ENCODE measurements at regions not wholly inside any gene's neighbourhood (a gene's known extent, or its start where the extent isn't known, plus 50 kb on each side); places are given as distances from the start of the nearest gene placed in this dataset.

DNA sequence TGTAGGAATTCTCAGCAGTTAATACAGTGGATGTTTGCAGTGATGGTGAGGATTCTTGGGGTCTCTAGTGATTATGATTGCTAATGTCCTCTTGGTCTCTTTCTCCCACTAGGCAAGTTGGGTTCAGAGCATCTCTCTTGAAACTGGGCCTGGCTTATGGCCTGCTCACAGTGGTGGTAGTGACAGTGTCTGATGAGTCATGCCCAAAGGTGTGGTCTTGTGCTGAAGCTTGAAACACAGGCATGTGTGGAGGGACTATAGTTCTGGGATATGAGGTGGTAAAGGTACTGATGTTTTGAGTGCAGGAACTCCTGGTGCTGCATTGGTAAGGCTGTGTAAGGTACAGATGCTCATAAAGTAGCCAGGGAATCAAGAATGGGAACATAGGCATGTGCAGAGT, 231.1 kb downstream of the FAM170A start:
- Histone ChIP-seq H3K79me2 (ENCODE audit: control insufficient read depth, insufficient read depth, low read length) (no peaks in the 10 kb centered on the region), H3K4me2 (ENCODE audit: control insufficient read depth, extremely low read depth, insufficient read depth, low read depth, low read length) (no peak overlapping the region), H3K9me1 (ENCODE audit: control insufficient read depth, extremely low read depth, insufficient read depth, low read length) (no peaks in the 10 kb centered on the region), H3K27ac (ENCODE audit: control insufficient read depth, insufficient read depth, low read length) (no peak overlapping the region), H3K4me3 (ENCODE audit: control insufficient read depth in 2 of 3, extremely low read depth in 1 of 3, insufficient read depth in 2 of 3, low read depth in 1 of 3, low read length in 3 of 3) (no peak overlapping the region), H4K20me1 (ENCODE audit: control insufficient read depth, extremely low read depth, insufficient read depth, low read length) (no peaks in the 10 kb centered on the region), H2AFZ (ENCODE audit: control insufficient read depth, low read length) (no peak overlapping the region), H3K9me3 (ENCODE audit: control insufficient read depth, low read depth, low read length) (no peaks in the 10 kb centered on the region), H3K4me1 (ENCODE audit: control insufficient read depth, extremely low read depth, insufficient read depth, low read length) (no peaks in the 10 kb centered on the region), H3K27me3 (ENCODE audit: control insufficient read depth, extremely low read depth, insufficient read depth, low read length) (no peaks in the 10 kb centered on the region), H3K36me3 (ENCODE audit: control insufficient read depth in 2 of 2, extremely low read depth in 1 of 2, insufficient read depth in 2 of 2, low read length in 2 of 2) (no peaks in the 10 kb centered on the region), H3K9ac (ENCODE audit: control insufficient read depth, extremely low read depth, insufficient read depth, low read length) (no peak overlapping the region)
- dilution Hi-C loops (cut with MboI; ENCODE audit: extremely low pct_ligation_motif_present, low sequenced_read_pairs), result no loop called here
- DNase-seq (ENCODE audit: low read depth, low spot score), result no peak
- no peak for FAIRE-seq
- no peak for TF ChIP-seq CTCF (optimal IDR thresholded peaks at IDR 0.05 in 1 of 3, IDR thresholded peaks at IDR 0.05 in 1 of 3, conservative IDR thresholded peaks at IDR 0.05 in 1 of 3; ENCODE audit: extremely low read depth in 1 of 3, insufficient read depth in 2 of 3, low read length in 3 of 3)
- TF ChIP-seq EZH2 (IDR thresholded peaks at IDR 0.05; ENCODE audit: low read length), result no peak

- no peaks in the 10 kb centered on the region for H3K27me3 ChIP-seq (ENCODE audit: control insufficient read depth, extremely low read depth, insufficient read depth, low read length)
- FAIRE-seq (no peak), DNase-seq (ENCODE audit: low read depth, low spot score) (no peak)
- no peak overlapping the region for H3K27ac ChIP-seq (ENCODE audit: control insufficient read depth, insufficient read depth, low read length)
- no peak overlapping the region for H3K4me2 ChIP-seq (ENCODE audit: control insufficient read depth, extremely low read depth, insufficient read depth, low read depth, low read length)
- no peak overlapping the region for H3K9ac ChIP-seq (ENCODE audit: control insufficient read depth, extremely low read depth, insufficient read depth, low read length)
- no peak overlapping the region for H2AFZ ChIP-seq (ENCODE audit: control insufficient read depth, low read length)
- H3K9me3 ChIP-seq (ENCODE audit: control insufficient read depth, low read depth, low read length), result no peaks in the 10 kb centered on the region
- no peak overlapping the region for H3K4me3 ChIP-seq (ENCODE audit: control insufficient read depth in 2 of 3, extremely low read depth in 1 of 3, insufficient read depth in 2 of 3, low read depth in 1 of 3, low read length in 3 of 3)
- dilution Hi-C loops (cut with MboI; ENCODE audit: extremely low pct_ligation_motif_present, low sequenced_read_pairs), result no loop called here
- H3K79me2 ChIP-seq (ENCODE audit: control insufficient read depth, insufficient read depth, low read length), result no peaks in the 10 kb centered on the region
- H3K9me1 ChIP-seq (ENCODE audit: control insufficient read depth, extremely low read depth, insufficient read depth, low read length), result no peaks in the 10 kb centered on the region
- H3K4me1 ChIP-seq (ENCODE audit: control insufficient read depth, extremely low read depth, insufficient read depth, low read length), result no peaks in the 10 kb centered on the region
- no peaks in the 10 kb centered on the region for H3K36me3 ChIP-seq (ENCODE audit: control insufficient read depth in 2 of 2, extremely low read depth in 1 of 2, insufficient read depth in 2 of 2, low read length in 2 of 2)
- H4K20me1 ChIP-seq (ENCODE audit: control insufficient read depth, extremely low read depth, insufficient read depth, low read length), result no peaks in the 10 kb centered on the region
- TF ChIP-seq CTCF (optimal IDR thresholded peaks at IDR 0.05 in 1 of 3, IDR thresholded peaks at IDR 0.05 in 1 of 3, conservative IDR thresholded peaks at IDR 0.05 in 1 of 3; ENCODE audit: extremely low read depth in 1 of 3, insufficient read depth in 2 of 3, low read length in 3 of 3) (no peak), EZH2 (IDR thresholded peaks at IDR 0.05; ENCODE audit: low read length) (no peak)
Measured at GRCh38 chr5:119862619-119863018, 233.3 kb downstream of the FAM170A start.
